Activated CD8-positive, alpha-beta memory T cell treated with anti-CD3 and anti-CD28 coated beads for 24 hours (primary cell): ENCODE measurements at regions not wholly inside any gene's neighbourhood (a gene's known extent, or its start where the extent isn't known, plus 50 kb on each side); places are given as distances from the start of the nearest gene placed in this dataset.

ENCODE experiments used
- DNase-seq: peaks from one replicate; pipeline ENCODE4 v3.0.0-alpha.2; 2020

DNA sequence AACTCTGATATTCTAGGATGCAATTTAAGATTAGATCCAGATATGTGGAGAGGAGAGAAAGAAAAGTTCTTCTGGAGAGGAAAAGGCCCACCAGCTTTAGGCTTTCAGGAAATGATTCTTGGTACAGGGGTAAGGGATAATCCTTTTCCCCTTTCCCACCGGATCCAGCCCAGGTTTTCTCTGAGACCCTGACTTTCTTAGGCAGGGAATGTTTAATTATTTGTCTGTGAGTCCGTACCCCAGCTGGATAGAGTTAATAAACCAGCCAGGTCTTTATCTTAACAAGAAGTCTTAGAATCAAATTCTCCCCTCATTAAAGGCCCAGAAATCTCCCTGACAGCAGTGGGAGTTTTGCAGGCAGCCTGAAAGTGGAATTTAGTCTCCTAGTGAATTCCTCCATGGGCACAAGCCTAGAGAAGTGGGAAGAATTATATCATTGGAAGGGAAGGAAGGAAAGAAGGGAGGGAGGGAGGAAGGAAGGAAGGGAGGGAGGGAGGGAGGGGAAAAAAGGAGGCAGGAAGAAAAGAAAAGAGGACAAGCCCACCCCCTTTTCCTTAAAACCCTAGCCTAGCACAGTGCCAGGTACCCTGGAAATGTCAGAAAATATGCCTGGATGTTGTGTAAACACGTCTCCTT is 189.0 kb downstream of the PLPP3 start:
- no peak for DNase-seq

DNA sequence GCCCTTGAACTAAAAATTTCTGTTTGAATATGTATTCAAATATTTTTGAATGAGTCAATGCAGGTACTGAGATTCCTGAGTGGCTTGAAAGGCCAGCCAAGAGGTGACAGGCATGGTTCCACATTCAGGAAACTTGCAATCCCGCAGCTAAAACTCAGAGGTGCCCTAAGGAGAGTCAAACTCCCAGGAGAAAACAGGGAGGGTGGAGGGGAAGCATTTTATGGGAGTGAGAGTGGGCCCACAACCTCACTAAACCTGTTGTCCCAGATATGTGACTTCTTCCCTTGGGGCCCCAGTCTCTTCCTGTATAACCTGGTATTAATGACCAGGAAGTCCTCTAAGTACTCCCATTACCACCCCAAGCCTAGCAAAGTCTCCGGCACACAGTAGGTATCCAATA is 189.6 kb downstream of the PLPP3 start:
- DNase-seq, result no peak

DNA sequence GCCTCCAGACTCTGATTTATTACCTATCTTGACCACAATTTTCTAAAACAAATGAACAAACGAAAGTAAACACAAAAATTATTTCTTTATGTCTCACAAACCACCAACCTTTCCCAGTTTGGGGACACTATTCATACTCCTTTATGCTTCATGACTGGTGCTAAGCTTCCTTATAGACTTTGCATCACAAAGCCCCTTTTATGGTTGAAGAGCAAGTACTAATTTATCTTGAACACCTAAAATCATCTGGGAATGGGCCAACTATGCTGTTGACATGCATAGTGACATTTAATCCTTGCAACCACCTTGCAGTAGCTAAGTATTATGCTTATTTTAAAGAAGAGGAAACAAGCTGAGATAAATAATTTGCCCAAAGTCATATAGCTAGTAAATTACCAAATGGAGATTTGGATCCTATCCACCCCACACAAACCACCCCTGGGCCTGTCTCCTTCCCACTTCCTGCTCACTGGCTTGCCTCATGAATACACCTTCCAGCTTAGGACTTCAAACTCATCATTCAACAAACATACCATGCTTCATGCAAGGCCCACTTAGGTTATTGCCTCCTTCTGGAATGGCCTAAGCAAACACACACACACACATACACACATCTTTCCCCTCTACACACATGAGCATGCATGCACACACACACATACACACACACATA is 192.2 kb downstream of the PLPP3 start:
- DNase-seq, result no peak

DNA sequence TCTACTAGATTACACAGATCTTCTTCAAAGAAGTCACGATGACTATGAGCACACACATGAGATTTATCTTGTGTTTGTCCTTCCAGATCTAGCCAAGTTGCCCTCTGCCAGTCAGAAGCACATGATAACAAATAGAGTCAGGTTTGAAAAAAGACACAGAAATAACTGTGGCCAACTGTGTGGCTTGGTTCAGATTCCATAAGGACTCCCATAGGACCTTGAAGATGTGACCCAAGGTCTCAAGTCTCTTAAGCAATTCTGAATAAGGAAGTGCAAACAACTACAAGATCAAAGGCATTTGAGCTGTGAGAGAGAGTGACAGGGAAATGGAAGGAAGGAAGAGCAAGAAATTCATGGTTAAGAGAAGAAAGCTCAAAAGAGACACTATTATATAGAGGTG is 194.0 kb downstream of the PLPP3 start:
- DNase-seq, result no peak

DNA sequence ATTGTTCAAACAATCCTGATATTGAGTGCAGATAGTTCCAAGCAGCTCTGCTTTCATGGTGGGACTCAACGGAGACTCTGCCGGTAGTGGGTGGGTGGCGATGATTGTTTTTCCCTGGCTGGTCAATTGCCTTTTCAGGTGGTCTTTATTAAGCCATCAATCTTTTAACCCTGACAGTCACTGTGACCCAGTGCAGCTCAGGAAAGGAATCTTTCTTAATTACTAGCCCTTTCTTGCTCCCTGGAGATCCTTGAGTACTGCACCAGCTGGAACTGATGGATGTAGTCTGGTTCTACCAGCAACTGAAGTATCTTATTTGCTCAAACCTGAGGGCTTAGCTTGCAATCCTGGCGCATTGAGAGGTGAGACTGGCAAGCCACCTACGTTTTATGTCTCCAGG is 196.4 kb downstream of the PLPP3 start:
- no peak for DNase-seq

DNA sequence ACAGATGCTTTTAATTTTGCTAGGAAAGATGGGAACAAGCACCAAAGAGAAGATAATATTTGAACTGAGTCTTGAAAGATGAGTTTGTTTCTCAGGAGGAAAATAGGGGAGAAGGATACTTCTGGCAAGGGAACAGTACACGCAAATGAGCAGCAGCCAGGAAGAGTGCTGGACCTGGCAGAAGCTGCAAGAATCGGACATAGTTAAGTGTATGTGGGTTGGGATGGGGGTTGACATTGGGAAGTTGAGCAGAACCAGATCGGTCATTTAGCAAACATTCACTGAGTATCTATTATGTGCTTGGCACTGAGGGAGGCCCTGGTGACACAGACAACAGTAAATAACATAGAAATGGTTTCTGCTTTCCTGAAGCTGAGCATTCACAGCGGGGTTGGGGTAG is 198.8 kb downstream of the PLPP3 start:
- DNase-seq, result no peak

DNA sequence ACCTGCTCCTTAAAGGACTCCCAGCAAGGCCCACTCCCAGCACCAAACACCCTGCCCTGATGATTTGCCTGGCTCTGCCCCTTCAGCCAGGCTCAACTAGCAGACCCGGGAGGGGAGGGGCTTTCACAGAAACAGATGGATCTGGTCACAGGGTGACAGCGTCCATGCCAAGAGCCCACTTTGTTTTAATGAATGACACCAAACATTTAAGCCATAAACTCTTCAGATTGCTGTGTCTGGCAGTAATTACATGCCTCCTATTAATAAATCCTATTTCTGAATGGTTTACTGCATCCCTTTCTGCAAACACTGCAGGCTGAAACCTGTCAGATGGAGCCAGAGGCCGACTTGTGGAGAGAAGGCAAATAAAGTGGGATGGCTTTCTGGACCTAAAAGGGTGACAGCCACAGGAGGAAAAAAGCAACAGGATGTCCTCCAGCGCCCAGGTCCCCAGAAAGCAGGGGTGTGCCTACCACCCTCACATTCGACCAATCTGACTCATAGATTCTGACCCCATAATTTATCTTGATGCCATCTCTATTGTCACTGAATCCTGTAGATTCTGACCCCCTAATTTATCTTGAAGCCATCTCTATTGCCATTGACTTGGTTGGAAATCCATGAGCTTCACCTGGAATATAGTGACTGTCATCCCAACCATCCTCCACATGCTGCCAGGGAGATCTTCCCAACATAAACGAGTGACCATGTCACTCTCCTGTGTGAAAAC is 200.9 kb downstream of the PLPP3 start:
- no peak for DNase-seq

DNA sequence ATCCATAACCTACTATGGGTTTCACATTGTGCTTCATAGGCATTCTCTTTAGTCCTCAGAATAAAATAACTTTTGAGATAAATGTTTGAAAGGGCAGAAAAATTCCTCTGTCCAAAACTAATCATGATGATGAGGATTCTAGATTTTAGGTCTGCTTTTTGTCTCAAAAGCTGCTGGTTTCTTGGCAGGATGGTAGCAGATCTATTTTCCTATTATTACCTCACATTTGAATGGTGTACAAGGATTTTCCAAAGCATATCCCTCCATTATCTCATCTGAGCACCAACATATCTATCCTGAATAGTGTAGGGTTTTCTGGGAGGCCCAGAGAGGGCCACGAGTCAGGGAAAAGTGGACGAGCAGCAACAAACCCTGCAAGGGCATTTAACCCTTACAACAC is 201.9 kb downstream of the PLPP3 start:
- no peak for DNase-seq

DNA sequence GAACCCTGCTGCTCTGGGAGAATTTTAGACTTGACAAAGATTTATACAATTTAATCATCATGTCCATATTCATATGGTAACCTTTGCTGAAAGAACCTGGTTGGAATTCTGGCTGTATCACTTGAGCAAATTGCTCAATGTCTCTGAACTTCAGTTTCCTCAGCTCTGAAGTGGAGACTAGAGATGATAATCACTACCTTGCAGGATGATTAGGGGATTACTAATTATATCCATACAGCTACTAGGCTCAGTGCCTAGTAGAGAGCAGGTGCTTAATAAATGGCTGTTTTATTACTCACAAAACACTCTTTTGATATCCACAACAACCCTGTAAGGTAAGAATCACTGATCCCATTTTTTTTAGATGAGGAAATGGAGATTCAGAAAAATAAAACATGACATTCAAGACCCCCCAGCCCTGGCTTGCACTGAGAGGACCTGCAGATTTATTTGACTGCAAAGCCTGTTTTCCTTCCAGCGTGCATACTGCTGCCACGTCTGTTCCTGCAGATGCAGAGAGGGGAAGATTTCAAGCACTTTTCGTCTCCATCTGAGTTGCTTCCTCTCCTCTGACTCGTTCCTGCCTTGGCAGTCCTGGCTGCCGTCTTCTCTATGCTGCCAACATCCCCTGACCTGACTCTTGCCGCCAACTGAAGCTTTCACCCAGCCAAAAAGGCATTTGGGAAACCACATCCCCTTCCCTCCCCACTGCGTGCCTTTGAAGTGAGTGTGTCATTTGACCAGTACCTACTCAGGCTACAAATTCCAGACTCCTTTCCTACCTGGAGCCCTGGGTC is 203.0 kb downstream of the PLPP3 start:
- DNase-seq, result no peak

DNA sequence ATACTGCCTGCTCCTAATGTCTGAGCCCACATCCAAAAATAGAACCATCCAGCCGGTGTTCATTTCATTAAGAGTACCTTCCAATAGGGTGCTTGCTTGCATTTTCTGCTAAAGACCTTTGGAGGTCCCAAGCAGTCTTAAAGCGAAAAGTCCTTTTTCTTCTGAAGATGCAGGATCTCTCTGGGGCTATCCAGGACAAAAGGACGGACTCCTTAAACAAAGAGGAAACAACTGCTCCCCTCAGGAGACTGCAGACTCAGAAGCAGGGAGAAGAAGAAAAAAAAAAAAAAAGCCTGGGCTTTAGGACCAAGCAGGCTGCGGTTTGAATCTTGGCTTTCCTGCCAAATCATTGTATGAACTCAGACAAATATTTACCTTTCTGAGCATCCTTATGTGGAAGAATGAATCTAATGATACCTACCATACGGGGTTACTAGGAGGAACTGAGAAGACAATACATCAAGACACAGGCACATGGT is 204.0 kb downstream of the PLPP3 start:
- DNase-seq, result no peak

DNA sequence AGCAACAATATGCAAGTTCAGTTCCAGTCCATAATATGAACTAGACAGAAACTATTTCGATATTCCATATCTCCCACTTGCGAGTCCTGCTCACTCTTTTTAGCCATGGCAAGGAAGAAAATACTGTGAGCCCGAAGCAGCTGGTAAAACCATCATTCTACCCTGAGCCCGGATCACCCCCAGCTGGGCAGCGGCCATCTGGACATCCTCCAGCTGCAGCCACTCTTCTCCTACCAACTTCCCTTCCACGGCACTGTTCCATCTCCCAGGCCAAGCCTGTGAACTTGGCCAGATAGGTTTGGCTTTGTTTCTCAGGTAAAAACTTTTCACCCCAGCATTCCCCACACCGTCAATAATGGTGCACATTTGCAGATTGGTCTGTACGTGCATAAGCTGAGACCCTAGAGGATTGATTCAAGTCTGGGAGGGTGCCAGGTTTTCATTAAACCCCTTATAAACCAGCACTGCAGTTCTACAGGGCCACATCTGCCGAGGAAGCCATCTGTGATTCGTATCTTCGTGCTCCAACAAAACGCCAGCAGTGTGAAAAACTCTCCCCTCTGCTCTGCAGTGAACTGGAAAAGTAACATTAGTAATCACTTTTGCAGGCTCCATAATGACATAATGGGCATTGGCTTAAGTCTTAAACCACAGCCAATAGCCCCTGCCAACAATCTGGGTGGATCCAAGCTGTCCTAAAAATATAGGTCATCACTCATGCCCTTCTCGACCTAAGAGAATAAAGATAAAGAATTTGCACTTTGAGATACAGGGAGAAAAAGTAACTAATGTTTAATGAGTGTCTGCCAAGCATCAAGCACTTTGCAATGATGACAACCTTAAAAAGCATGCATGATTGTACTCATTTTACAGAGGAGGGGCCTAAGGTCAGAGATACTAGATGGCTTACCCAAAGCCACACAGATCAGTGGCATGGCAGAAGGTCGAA is 205.1 kb downstream of the PLPP3 start:
- DNase-seq, result no peak

DNA sequence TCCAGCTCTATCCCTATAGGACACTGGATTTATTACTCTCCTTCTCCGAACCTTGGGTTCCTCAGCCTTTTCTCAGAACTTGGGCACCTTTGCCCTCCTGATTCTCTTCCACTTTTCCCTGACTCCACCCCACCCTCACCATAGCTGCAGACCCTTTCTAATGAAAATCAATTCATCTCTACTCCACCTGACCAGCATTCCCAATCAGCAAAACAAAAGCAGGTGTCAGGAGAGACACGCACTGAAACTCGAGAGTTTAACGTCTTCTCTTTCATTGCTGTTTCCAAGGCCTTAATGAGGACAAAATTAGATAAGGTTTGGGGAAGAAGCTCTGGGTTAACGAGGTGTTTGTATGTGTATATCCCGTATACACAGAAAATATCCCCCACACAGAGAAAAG is 208.8 kb downstream of the PLPP3 start:
- DNase-seq, result no peak

DNA sequence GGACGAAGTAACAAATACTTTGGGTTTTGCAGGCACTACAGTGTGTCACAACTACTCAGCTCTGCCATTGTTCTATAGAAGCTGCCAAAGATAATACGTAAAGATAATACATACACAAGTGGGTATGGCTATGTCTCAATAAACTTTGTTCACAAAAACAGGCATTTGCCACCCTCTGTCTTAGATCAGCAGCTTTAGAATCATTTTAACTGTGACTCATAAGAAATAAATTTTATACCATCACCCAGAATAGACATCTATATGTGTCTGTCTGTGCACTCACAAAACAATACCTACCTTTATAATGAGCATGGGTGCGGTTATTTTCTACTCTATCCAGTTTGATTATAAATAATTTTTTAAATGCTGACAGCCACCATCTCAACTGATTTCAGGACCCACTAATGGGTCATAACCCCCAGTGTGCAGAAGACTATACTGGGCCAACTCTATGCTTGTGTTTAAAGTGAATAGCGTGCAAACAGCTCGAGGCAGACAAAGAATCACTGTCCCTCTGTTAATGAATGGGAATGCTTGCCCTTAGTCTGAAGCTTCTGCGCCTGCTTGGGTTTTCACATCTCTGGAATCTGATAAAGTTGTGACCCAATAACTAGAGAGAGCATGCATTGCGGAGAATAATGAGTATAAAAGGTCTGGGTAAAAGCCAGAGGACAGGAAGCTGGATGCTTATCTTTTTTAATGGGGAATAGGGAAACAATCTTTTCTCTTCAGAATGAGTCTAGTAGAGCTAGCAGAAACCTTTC is 216.2 kb downstream of the PLPP3 start:
- DNase-seq, result no peak

DNA sequence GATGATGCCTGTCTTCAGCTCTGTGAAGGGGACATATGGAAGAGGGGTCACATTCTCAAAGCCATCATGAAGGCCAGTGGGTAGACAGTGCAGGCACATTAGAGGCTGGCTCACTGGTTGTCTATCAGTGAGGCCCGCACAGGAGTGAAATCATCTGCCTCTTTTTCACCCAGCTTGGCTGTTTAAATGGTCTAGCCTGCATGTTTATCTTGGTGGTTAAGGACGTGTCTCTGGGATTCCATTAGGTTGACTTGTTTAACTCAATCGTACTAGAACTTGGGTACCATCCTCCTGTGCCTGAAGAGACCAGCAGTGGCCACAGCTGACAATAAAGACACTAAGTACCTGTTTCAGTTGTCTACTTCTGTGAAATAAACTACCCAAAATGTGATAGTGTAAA is 219.3 kb downstream of the PLPP3 start:
- DNase-seq, result no peak

DNA sequence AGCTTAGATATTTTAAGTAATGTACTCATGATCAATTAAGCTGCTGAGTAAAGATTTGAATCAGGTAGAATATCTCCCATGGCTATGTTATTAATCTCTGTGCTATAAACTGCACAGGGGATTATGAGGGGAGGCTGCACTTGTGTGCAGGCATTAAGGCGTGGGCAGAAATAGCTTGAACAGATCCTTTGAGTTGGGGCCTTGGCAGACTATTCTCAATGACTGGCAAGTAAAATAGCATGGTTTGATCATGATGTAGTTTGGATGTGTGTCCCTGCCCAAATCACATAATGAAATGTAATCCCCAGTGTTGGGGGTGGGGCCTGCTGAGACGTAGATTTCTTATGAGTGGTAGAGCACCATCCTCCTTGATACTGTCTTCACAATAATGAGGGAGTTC is 220.3 kb downstream of the PLPP3 start:
- no peak for DNase-seq

DNA sequence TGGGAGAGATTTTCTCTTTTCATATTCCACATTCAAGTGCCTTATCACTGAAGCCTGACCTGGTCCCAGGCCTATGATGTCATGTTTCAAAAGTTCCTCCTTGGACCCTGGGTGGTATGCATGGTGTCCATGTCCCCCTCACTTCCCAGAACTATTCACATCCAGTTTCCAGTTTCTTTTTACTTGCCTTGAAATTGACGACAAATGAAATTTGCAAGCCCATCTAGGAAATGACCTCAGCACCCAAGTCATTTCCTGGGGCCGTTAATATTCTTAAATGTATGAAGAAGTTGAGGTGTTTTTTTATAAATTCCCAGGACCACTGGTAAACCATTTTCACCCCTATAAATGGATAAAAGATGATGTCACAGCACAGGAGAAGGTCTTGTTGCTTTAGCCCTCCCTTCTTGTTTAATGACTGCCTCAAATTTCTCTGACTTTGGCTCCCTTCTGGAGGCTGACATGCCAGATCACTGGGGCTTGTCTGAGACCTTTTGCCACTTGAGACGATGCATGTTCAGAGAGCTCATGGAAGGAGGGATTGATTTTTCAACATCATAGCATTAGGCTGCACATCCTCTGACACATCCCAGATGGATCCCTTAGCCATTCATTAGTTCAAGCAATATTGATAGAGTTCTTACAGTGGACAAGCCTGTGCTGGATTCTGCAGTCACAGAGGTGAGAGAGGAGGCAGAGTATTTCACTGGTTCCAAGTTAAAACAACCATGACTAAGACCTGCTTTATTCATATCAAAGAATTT is 221.3 kb downstream of the PLPP3 start:
- no peak for DNase-seq

DNA sequence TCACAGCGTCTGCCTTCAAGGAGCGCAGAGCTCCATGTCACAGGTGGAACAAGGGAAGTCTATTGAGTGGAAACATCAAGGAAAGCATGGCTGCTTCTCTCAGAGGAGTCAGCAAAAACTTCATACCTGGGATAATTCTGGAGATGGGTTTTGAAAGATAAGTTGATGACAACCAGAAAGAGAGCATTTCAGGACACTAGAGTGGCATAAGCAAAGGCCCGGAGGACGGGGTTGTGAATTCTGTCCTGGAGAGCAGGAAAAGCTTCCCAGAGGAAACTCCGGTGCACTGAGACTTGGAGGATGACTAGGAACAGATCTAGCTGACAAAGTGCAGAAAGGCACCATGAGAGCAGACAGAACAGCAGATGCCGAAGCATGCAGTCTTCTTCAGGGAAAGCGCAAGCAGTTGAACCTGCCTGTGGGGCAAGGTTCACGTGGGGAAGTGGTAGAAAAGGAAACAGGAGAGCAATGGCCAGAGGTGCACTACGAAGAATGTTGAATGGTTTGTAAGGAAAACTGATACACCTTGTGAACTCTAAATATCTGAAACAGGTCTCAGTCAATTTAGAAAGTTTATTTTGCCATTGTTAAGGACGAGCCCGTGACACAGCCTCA is 222.9 kb downstream of the PLPP3 start:
- DNase-seq, result no peak

DNA sequence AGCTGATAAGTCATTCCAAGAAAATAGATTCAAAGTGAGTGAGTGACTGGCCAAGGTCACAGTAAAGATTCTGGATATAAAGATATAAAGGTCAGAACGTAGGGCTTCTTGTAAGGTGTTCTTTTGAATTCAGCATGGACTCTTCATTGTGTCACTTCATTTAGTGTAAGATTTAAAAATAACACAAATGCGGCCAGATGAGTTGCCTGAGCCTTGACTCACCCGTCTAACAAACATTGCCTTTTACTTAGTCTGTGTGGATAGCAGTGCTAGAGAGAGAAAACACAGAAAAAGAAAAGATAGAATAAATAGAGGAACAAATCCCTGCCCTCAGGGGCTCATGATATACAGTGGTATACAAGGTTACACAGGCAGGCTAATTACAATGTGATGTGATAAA is 223.4 kb downstream of the PLPP3 start:
- no peak for DNase-seq

DNA sequence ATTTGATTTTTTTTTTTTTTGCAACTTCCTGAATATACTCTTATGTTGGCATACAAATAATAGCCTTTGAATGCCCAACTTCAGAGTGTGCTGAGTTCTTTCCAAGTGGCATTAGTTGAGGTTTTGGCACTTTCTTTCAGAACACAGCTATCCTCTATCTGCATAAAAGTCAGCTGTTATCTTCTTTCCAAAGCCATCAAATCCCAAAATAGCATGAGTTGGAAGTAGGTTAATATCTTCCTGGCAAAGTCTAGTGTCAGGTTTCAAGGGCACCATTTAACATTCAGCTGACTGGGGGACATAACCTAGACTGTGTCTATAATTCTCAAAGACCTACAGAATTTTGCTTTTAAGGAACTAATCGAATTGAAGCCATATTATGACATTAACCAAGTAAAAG is 223.9 kb downstream of the PLPP3 start:
- DNase-seq, result no peak

DNA sequence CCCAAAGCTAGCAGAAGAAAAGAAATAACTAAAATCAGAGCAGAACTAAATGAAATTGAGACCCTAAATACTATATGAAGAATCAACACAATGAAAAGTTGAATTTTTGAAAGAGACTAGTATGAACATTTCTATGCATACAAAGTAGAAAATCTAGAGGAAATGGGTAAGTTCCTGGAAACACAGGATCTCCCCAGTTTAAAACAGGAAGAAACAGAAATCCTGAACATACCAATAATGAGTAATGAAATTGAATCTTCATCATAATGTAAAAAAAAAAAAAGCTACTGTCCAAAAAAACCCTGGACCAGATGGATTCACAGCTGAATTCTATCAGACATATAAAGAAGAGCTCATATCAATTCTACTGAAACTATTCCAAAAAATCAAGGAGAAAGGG is 233.5 kb downstream of the PLPP3 start:
- no peak for DNase-seq
